Cerebellar cortex (tissue), 1 donor: ENCODE measurements at regions not wholly inside any gene's neighbourhood (a gene's known extent, or its start where the extent isn't known, plus 50 kb on each side); places are given as distances from the start of the nearest gene placed in this dataset.
"Not testable (repeated sequence)": the region's sequence is repeated elsewhere in the genome, so short reads cannot be mapped to it uniquely, and the experiment has no call there.

ENCODE experiments used
- DNase-seq: peaks from one replicate; pipeline ENCODE4 v3.0.0-alpha.2; 2015; ENCODE audit warnings: low spot score

- no peak for DNase-seq
Measured at GRCh38 chr2:47728551-47728950, 54.4 kb upstream of the MSH6 start.

DNA sequence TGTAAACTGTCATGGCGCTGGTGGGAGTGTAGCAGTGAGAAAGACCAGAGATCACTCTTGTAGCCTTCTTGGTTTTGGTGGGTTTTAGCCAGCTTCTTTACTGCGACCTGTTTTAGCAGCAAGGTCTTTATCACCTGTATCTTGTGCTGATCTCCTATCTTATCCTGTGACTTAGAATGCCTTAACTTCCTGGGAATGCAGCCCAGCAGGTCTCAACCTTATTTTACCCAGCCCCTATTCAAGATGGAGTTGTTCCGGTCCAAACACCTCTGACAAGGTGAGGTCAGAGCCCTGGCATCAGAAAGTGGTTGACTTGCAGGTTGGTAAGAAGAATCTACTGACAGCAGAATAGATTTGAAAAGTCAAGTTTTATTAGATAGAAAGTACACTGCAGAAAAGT is 55.0 kb upstream of the MSH6 start:
- no peak for DNase-seq

DNA sequence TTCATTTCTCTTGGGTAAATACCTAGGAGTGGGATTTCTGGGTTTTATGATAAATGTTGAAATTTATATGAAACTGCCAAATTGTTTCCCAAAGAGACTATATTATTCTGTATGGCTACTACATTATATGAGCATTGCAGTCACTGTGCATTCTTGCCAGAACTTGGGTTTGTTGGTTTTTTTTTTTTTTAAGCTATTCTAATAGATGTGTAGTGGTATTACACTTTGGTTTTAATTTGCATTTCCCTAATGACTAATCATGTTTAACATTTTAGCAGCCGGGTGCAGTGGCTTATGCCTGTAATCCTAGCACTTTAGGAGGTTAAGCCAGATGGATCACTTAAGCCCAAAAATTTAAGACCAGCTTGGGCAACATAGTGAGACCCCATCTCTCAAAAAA is 56.0 kb upstream of the MSH6 start:
- not testable (repeated sequence) for DNase-seq

- no peak for DNase-seq
Measured at GRCh38 chr2:47725808-47726207, 57.1 kb upstream of the MSH6 start.

DNA sequence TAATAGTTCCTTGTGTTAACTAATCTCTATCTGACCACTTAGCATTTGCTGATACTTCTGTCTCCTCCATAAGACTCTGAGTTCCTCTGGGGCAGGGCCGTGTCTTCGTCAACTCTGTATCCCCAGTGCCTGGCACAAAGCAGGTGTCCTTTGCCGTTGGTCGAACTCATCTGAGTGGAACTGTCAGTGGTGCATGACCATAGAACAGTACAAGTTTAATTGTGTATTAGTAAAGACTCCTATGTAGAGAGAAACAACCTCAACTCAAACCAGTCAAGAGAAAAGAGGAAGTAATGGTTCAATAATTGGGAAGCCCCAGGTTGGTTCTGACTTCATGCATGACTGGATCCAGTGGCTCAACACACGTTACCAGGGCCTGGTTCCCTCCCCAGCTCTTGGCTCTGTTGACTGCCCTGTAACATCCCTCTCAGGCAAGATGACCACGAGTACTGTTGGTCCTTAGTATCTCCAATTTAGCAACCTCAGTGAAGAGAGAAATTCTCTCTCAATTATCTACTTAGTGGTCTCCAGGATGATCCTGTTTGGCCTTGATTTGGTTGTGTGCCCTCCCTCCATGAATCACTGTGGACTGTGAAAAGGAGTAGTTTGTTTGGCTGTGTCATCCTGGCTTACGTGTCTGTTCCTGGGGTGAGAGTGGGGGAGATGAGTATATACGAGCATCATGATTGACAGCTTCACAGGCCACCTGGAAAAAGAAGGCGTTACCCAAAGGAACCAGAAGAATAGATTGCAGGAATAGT is 58.5 kb upstream of the MSH6 start:
- DNase-seq: no peak

GRCh38 chr2:47721296-47721695 is 61.6 kb upstream of the MSH6 start:
- no peak for DNase-seq

DNA sequence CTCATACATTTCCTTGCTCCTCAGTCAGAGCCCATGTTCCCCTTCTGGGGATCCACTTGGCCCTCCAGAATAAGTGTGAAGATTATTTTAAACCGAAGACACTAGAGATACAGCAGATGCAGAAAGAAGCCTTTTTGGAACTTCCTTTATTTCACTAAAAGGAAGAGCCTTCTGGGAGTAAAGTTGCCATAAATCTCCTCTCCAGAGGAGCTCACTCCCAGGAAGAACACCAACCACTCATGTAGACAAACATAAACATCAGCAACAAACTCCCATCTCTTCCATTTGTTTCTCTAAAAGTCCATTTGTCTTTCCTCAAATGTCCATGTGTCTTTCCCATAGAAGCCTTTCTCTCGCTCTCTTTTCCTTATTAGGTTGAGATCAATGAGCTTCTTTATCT is 62.4 kb upstream of the MSH6 start:
- DNase-seq: no peak

DNA sequence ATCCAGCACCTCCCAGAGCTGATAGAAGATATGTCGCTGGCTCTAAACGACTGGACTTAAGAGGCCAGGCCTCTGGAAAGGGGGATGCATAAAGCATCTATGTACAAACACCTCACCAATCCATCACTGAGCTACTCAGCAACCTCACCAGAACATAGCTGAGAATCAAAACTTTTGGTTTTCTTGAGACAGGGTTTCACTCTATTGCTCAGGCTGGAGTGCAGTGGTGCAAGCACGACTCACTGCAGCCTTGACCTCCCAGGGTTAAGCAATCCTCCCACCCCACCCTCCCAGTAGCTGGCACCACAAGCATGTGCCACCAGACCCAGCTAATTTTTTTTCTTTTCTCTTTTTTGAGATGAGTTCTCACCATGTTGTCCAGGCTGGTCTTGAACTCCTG is 62.9 kb upstream of the MSH6 start:
- no peak for DNase-seq

- DNase-seq: no peak
Measured at GRCh38 chr2:47719099-47719498, 63.8 kb upstream of the MSH6 start.

DNA sequence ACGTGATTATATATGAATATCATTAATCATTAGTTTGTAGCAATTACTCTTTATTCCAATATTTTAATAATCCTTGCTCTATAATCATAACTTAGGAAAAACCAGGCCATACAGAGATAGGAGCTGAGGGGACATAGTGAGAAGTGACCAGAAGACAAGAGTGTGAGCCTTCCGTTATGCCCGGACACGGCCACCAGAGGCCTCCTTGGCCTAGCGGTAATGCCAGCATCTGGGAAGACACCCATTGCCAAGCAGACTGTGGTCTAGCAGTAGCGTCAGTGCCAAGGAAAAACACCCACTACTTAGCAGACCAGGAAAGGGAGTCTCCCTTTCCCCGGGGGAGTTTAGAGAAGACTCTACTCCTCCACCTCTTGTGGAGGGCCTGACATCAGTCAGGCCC is 66.6 kb upstream of the MSH6 start:
- not testable (repeated sequence) for DNase-seq

DNA sequence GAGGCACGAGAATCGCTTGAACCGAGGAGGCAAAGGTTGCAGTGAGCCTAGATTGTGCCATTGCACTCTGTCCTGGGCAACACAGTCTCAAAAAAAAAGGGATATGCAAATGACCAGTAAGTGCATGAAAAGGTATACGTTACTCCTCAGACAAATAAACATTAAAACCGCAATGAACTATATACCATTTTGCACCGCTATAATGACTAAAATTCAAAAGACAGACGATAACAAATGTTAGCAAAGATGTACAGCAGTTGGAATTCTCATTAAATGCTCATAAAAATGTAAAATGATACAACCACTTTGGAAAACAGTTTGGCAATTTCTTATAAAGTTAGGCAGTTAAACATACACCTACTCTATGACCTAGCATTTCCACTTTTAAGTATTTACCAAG is 67.4 kb upstream of the MSH6 start:
- DNase-seq: no peak

- no peak for DNase-seq
Measured at GRCh38 chr2:47708801-47709499, 74.0 kb upstream of the MSH6 start.

DNA sequence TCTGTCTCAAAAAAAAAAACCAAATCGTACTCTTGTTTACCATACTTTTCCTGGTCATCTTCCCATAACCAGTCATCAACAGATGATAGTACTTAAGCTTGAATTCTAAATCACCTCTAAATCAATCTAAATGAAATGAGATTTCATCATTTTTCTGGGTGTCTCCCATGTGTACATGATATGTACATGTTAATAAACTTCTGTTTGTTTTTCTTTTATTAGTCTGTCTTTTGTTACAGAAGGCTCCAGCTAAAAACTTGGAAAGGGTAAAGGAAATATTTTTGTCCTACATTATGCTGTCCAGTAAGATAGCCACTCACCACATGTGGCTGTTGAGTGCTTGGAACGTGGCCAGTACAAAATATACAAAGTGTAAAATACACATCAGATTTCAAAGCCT is 78.7 kb upstream of the MSH6 start:
- DNase-seq: no peak

DNA sequence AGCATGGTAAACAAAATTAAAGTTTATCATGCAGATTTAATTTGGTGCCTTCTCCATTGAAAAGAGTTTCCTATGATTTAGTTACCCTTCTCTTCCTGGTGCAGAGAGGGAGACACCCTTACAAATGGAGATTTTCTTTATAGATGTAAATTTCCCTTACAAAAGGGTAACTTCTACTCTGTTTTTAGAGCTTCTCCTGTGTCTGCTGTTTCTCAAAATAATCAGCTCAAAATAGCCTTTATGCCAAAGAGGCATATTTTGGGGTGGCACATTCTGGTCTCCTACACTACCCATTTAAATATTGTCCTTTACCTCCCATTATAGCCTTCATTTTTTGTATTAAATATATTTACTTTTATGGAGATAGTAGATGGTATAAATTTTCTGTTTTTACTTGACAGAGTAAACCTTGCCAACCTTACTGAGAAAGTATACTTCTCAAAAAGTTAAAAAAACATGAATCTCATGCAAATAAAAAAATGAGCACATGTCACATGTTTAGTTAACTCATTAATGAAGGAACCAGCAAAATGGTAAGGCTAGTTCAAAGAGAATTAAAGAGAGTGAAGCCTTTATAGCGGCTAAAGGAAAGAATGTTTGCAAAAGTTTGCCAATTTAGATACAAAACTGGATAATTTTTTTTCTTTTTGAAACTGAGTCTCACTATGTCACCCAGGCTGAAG is 83.3 kb upstream of the MSH6 start:
- no peak for DNase-seq

- DNase-seq: not testable (repeated sequence)
Measured at GRCh38 chr2:47698436-47698972, 84.4 kb upstream of the MSH6 start.

GRCh38 chr2:47697681-47698435 is 85.1 kb upstream of the MSH6 start:
- DNase-seq: not testable (repeated sequence)

GRCh38 chr2:47697000-47697601 is 85.8 kb upstream of the MSH6 start:
- DNase-seq: no peak

DNA sequence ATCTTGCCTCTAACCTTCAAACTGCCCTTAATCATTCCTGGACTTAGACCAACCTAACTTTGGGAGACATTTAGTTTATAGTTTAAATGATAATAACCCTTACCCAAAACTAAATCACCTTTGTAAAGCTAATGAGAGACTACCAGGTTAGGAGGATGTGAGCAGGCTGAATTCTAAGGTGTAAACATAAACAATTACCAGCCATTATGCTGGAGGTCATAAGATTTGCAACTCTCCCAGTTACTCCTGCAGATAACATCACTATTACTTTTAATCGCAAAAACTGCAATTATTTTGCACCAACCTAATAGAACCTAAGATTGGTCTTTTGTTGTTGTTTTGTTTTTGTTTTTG is 86.5 kb upstream of the MSH6 start:
- no peak for DNase-seq

- DNase-seq: no peak
Measured at GRCh38 chr2:47695800-47696477, 87.0 kb upstream of the MSH6 start.

GRCh38 chr2:47694451-47694850 is 88.5 kb upstream of the MSH6 start:
- DNase-seq: not testable (repeated sequence)

GRCh38 chr2:47690706-47691325 is 92.1 kb upstream of the MSH6 start:
- not testable (repeated sequence) for DNase-seq
